ENCODE measurements at regions not wholly inside any gene's neighbourhood (a gene's known extent, or its start where the extent isn't known, plus 50 kb on each side); places are given as distances from the start of the nearest gene placed in this dataset.

GRCh38 chr2:56448403-56449001, 264.7 kb downstream of the CCDC85A start:
- TF ChIP-seq POLR2AphosphoS5 (IDR thresholded peaks at IDR 0.05; ENCODE audit: low read depth, low read length) (no peak), CTCF (IDR thresholded peaks at IDR 0.05) (no peak)

All from Panc1 (cell line).